ENCODE measurements at regions not wholly inside any gene's neighbourhood (a gene's known extent, or its start where the extent isn't known, plus 50 kb on each side); places are given as distances from the start of the nearest gene placed in this dataset.

DNA sequence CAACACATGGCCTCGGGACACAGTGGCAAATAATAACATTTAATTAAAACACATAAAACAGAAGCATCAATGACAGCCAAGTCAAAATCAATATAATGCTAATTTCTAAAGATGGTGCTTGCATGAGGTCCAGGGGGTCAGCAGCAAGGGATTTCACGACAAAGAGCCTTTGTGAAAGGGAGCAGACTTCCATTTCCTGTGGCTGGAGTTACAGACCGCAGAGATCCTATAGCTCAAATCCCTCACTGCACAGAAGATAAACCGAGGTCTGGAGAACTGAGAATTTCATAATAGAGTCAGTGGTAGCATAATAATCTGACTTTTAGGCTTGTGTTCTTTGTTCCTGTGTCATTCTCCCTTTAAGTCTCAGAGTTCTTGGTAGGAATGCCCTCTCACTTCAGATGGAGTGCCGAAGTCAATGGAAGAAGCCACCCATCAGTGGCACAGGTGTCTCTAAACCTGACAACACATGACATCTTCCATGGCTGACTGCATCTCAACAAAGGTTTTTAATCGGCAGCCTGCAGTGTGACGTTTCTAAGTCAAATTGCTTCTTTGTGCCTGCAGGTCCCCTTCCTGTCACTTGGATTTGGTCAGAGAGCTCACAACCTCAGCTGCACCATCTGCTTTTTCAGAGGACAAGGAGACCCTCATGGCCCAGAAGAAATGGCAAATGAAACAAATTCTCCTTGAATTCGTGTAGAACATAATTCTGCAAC lies 67.4 kb downstream of the CARTPT start:
- dilution Hi-C loops (cut with HindIII; ENCODE audit: low sequenced_read_pairs, unreplicated experiment), result no loop called here
- in situ Hi-C loops (cut with MboI; ENCODE audit: low sequenced_read_pairs), result no loop called here
- DNase-seq (no peak), ATAC-seq (ENCODE audit: low read depth) (no peak)
- Histone ChIP-seq H3K4me3 (ENCODE audit: insufficient read depth, low read depth, low read length) (no peak overlapping the region), H4K91ac (ENCODE audit: insufficient read depth, low read depth, low read length) (no peak overlapping the region), H3K18ac (ENCODE audit: low read depth, low read length) (no peak overlapping the region), H2BK15ac (ENCODE audit: low read depth, low read length) (no peak overlapping the region), H3K9me1 (ENCODE audit: insufficient read depth, low read length) (no peaks in the 10 kb centered on the region), H4K8ac (ENCODE audit: low read depth in 2 of 2, low read length in 2 of 2) (no peak overlapping the region), H3K27me3 (ENCODE audit: control insufficient read depth, insufficient read depth, low read length) (peaks cover 21% of the 10 kb centered on the region), H3K4me1 (ENCODE audit: control insufficient read depth, insufficient read depth, low read length) (peaks cover 2% of the 10 kb centered on the region; the same call in 1 of the 2 replicates), H4K20me1 (ENCODE audit: insufficient read depth, low read length) (no peaks in the 10 kb centered on the region), H3K14ac (replicated peaks; ENCODE audit: low read depth, low read length) (no peak overlapping the region), H2AK9ac (replicated peaks; ENCODE audit: low read depth, low read length, poor library complexity) (peak overlapping the region; percentile 55), H3K23ac (ENCODE audit: low read depth, low read length) (no peak overlapping the region), H2BK120ac (ENCODE audit: low read depth, low read length) (no peak overlapping the region), H2AFZ (replicated peaks; ENCODE audit: low read length, poor library complexity) (no peak overlapping the region), H4K5ac (ENCODE audit: low read depth, low read length) (no peak overlapping the region), H3K36me3 (ENCODE audit: control insufficient read depth, insufficient read depth, low read length) (no peaks in the 10 kb centered on the region), H3K9ac (ENCODE audit: low read depth, low read length) (no peak overlapping the region), H3K4me2 (ENCODE audit: low read depth, low read length) (no peak overlapping the region), H3K4ac (ENCODE audit: low read depth, low read length) (no peak overlapping the region), H3K79me1 (ENCODE audit: low read depth in 1 of 2, low read length in 2 of 2) (no peaks in the 10 kb centered on the region), H2BK20ac (ENCODE audit: low read depth, low read length) (no peak overlapping the region), H2AK5ac (ENCODE audit: low read depth, low read length) (no peak overlapping the region), H3K9me3 (ENCODE audit: control insufficient read depth, insufficient read depth, low read length) (no peaks in the 10 kb centered on the region), H3K56ac (ENCODE audit: extremely low read depth, insufficient read depth, low read length) (no peak overlapping the region), H2BK5ac (ENCODE audit: low read depth, low read length, poor library complexity, severe bottlenecking) (no peak overlapping the region), H3K27ac (ENCODE audit: insufficient read depth, low read length) (no peak overlapping the region)
- no TSS peak for BruUV-seq (replicated peaks)
- ChIA-PET CTCF (no interaction called here), POLR2A (ENCODE audit: unreplicated experiment) (no interaction called here)
- 72% methylated on average over 2 of the region's 8 CpGs; no CpG with 5 or more reads in 1 of the 2 experiments for WGBS, 2 experiments (ENCODE audit: extremely low coverage in 2 of 2, insufficient read length in 1 of 2)
- TF ChIP-seq MAFK (IDR thresholded peaks at IDR 0.05; ENCODE audit: low read depth, low read length) (no peak), RCOR1 (IDR thresholded peaks at IDR 0.05; ENCODE audit: insufficient replicate concordance, low read length) (no peak), CHD1 (IDR thresholded peaks at IDR 0.05; ENCODE audit: low read depth, low read length) (no peak), RAD21 (IDR thresholded peaks at IDR 0.05; ENCODE audit: low read length) (no peak), FOS (IDR thresholded peaks at IDR 0.05; ENCODE audit: low read depth, low read length) (no peak), BHLHE40 (IDR thresholded peaks at IDR 0.05; ENCODE audit: low read depth, low read length) (no peak), POLR2A (IDR thresholded peaks at IDR 0.05; ENCODE audit: low read depth, low read length) (no peak), MAZ (IDR thresholded peaks at IDR 0.05; ENCODE audit: borderline replicate concordance, low read depth, low read length) (no peak), NFE2L2 (IDR thresholded peaks at IDR 0.05; ENCODE audit: low read depth, low read length) (no peak), CTCF (conservative IDR thresholded peaks at IDR 0.05; ENCODE audit: low read depth, low read length) (no peak)
- TF ChIP-seq, protein P1, sequence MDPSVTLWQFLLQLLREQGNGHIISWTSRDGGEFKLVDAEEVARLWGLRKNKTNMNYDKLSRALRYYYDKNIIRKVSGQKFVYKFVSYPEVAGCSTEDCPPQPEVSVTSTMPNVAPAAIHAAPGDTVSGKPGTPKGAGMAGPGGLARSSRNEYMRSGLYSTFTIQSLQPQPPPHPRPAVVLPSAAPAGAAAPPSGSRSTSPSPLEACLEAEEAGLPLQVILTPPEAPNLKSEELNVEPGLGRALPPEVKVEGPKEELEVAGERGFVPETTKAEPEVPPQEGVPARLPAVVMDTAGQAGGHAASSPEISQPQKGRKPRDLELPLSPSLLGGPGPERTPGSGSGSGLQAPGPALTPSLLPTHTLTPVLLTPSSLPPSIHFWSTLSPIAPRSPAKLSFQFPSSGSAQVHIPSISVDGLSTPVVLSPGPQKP (IDR thresholded peaks at IDR 0.05; ENCODE audit: borderline replicate concordance, low read depth, low read length), result no peak
- intact Hi-C loops (cut with micrococcal nuclease), result no loop called here

Data from IMR-90 (cell line).